22Rv1 (cell line): ENCODE measurements at regions not wholly inside any gene's neighbourhood (a gene's known extent, or its start where the extent isn't known, plus 50 kb on each side); places are given as distances from the start of the nearest gene placed in this dataset.

Experiments
- H3K27ac ChIP-seq: fragments of 450-650 bp; 2 replicates; pipeline ENCODE4 v1.5.1; 2017
- ZFX ChIP-seq: fragments of 450-650 bp; IDR thresholded peaks from 2 replicates; pipeline ENCODE4 v1.6.1; 2017; ENCODE audit warnings: antibody characterized with exemption, borderline replicate concordance
- TF ChIP-seq, protein P1 (sequence below): fragments of 450-650 bp; IDR thresholded peaks from 2 replicates; pipeline ENCODE4 v1.5.1; 2017; ENCODE audit warnings: mild to moderate bottlenecking

DNA sequence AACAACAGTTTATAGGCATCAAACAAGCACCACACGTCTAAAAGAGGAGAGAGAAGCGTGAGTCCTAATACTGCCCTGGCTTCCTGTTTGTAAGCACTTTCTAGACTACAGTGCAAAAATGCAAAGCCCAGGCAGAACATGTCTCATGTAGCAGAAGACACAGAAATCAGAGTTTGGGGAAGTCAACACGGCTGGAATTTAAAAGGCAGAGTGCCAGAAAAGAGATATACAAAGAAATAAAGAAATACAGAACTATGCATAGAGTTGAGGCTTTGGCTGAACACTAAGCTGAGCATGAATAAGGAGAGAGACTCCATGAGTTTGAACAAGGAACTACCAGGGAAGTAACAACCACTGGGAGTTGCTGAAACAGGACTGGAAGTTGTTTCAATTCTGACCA, 566.6 kb upstream of the NR5A2 start:
- no peak overlapping the region for H3K27ac ChIP-seq

DNA sequence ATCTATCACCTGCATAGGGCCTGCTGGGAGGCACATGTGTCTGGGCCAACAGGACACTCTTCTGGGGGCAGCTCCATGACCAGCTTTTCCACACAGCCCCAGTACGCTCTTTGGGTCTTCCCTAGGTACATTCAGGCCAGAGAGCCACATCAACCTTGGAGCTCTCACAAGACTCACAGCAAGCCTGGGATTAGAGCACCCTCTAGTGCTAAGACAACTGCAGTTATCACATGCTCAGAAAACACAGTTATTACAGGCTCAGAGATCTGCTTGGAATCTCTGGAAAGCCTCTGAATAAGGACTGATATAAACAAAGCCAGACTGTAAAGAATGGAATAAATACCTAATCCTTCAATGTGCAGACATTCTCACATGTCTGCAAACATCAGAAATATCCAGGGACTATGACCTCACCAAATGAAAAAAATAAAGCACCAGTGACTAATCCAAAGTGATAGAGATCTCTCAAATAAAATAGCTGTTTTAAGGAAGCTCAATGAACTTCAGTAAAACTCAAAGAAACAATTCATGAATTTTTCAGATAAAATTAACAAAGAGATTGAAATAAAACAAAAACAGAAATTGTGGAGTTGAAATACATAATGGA, 563.9 kb upstream of the NR5A2 start:
- TF ChIP-seq, protein P1, sequence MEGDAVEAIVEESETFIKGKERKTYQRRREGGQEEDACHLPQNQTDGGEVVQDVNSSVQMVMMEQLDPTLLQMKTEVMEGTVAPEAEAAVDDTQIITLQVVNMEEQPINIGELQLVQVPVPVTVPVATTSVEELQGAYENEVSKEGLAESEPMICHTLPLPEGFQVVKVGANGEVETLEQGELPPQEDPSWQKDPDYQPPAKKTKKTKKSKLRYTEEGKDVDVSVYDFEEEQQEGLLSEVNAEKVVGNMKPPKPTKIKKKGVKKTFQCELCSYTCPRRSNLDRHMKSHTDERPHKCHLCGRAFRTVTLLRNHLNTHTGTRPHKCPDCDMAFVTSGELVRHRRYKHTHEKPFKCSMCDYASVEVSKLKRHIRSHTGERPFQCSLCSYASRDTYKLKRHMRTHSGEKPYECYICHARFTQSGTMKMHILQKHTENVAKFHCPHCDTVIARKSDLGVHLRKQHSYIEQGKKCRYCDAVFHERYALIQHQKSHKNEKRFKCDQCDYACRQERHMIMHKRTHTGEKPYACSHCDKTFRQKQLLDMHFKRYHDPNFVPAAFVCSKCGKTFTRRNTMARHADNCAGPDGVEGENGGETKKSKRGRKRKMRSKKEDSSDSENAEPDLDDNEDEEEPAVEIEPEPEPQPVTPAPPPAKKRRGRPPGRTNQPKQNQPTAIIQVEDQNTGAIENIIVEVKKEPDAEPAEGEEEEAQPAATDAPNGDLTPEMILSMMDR: peak; percentile 84
- no peak for TF ChIP-seq ZFX
- no peak overlapping the region for H3K27ac ChIP-seq

More for the DNA sequence above, 566.6 kb upstream of the NR5A2 start:
- TF ChIP-seq, protein P1: no peak
- no peak for TF ChIP-seq ZFX

DNA sequence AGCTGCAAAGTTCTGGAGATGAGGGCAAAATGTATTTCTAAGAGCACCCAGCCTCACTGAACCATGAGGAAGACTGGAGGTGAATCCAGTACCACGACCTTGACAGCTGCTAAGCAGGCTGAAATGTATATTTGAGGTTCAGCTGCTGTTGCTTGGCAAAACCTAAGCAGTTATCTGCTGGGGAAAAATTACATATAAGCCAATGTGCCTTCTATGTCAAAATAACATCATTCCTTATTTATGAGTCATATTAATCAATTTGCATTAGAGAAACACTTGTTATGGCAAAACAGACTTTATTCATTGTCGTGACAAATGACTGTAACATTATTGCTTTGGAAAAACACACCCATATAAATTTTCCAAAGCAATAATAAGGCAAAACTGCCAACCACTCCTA, 560.5 kb upstream of the NR5A2 start:
- H3K27ac ChIP-seq: no peak overlapping the region
- TF ChIP-seq, protein P1: no peak
- no peak for TF ChIP-seq ZFX

DNA sequence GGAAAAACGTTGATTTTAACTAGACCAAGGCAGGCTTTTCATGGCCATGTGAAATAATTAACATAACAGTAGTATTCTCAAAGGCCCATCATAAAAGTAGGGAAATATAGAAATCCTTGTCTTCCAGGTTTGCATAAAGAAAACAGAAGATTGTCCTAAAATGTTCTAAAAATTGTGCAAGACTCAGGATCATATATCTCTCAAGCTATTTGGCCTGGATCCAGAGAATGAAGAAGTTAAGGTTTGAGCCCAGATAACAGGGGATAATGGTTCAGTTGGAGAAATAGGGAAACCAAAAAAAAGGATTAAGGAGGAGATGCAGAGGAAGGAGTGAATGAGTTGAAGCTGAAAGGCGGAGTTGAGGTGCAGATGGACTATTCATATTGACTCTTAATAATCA, 555.5 kb upstream of the NR5A2 start:
- no peak overlapping the region for H3K27ac ChIP-seq
- no peak for TF ChIP-seq ZFX
- TF ChIP-seq, protein P1: no peak

DNA sequence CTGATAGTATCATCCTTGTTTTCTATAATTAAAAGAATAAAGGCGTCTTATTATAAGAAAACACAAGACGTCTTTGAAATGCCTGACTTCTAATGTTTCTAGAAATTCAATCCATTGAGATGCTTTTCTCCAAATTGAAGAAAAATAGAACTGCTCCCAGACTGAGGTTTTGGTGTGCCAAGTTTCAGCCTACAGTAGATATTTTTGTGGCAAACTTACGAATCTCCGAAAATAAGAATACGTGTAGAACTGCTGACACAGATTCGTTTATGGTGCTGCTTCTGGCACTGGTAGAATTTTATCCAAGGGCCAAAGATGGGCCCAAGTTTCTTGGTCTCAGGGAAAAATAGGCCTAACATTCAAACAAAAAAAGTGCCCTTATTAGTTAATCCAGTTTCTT, 554.5 kb upstream of the NR5A2 start:
- no peak overlapping the region for H3K27ac ChIP-seq
- TF ChIP-seq, protein P1: no peak
- TF ChIP-seq ZFX: no peak

DNA sequence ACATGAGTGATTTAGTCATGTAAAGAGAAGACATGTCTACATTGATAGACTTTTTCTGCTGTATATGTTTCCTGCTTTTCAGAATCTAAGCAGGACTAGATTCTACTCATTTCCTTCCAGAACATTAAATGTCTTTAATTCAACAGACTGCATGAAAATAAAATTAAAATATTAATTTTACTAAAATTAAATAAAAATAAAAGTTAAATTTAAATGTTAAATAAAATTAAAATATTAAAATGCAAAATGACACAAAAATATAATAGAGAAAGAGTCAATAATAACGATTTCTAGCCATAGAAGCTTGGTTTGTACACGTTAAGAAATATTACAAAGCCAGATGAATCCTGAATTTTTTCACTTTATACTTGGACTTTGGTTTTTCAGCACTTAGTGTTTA, 552.8 kb upstream of the NR5A2 start:
- TF ChIP-seq ZFX: no peak
- TF ChIP-seq, protein P1: no peak
- H3K27ac ChIP-seq: no peak overlapping the region

DNA sequence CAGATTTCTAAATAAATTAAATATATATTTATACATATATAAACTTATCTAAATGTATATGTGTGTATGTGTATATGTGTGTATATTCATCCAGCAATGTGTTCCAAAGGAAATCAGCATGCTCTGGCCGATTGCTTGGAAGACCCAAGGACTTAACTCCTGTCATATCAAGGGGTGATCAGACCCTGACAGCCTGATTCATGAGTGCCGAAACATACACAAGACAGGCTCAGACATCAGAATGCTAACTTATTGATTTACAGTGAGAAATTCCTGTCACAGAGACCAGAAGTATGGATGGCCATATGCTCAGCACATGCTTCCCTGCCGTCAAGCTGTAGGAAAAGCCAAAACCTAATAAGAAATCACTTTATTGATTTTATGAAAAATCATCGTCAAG, 545.1 kb upstream of the NR5A2 start:
- TF ChIP-seq, protein P1: no peak
- TF ChIP-seq ZFX: no peak
- H3K27ac ChIP-seq: no peak overlapping the region
